ENCODE measurements at regions not wholly inside any gene's neighbourhood (a gene's known extent, or its start where the extent isn't known, plus 50 kb on each side); places are given as distances from the start of the nearest gene placed in this dataset.

GRCh38 chr20:52826722-52827121 is 145.4 kb upstream of the TSHZ2 start:
- no peak for TF ChIP-seq CTCF (conservative IDR thresholded peaks at IDR 0.05; ENCODE audit: low read length)
- no peak for TF ChIP-seq EZH2phosphoT487 (IDR thresholded peaks at IDR 0.05; ENCODE audit: borderline replicate concordance)
